Large intestine (tissue), 3 donors: ENCODE measurements at regions not wholly inside any gene's neighbourhood (a gene's known extent, or its start where the extent isn't known, plus 50 kb on each side); places are given as distances from the start of the nearest gene placed in this dataset.
"Not testable (repeated sequence)": the region's sequence is repeated elsewhere in the genome, so short reads cannot be mapped to it uniquely, and the experiment has no call there.

Experiments used
- DNase-seq, 2 donors: peaks; one replicate each; pipeline versions ENCODE4 v3.0.0 to v3.0.0-alpha.2; 2013
- H3K27ac ChIP-seq: one replicate; pipeline ENCODE4 v1.5.1; 2013; ENCODE audit warnings: low read length
- H3K27me3 ChIP-seq: 2 replicates; pipeline ENCODE4 v1.6.1; 2013; ENCODE audit warnings: low read length; ENCODE audit not compliant: control insufficient read depth, insufficient read depth
- H3K36me3 ChIP-seq: 2 replicates; pipeline ENCODE4 v1.6.1; 2013; ENCODE audit warnings: low read length; ENCODE audit not compliant: control insufficient read depth, insufficient read depth
- H3K4me1 ChIP-seq: one replicate; pipeline ENCODE4 v1.6.1; 2013; ENCODE audit warnings: low read length; ENCODE audit not compliant: control insufficient read depth, insufficient read depth
- H3K4me3 ChIP-seq: one replicate; pipeline ENCODE4 v1.5.1; 2013; ENCODE audit warnings: low read length
- H3K9me3 ChIP-seq: one replicate; pipeline ENCODE4 v1.6.1; 2013; ENCODE audit warnings: mild to moderate bottlenecking, low read depth, low read length, moderate library complexity; ENCODE audit not compliant: control insufficient read depth
- WGBS: methylation state at CpG from one replicate; pipeline ENCODE4 v1.1.5; 2013; ENCODE audit warnings: low lambda C conversion rate; ENCODE audit not compliant: insufficient coverage; 5-methylcytosine and 5-hydroxymethylcytosine counted together

DNA sequence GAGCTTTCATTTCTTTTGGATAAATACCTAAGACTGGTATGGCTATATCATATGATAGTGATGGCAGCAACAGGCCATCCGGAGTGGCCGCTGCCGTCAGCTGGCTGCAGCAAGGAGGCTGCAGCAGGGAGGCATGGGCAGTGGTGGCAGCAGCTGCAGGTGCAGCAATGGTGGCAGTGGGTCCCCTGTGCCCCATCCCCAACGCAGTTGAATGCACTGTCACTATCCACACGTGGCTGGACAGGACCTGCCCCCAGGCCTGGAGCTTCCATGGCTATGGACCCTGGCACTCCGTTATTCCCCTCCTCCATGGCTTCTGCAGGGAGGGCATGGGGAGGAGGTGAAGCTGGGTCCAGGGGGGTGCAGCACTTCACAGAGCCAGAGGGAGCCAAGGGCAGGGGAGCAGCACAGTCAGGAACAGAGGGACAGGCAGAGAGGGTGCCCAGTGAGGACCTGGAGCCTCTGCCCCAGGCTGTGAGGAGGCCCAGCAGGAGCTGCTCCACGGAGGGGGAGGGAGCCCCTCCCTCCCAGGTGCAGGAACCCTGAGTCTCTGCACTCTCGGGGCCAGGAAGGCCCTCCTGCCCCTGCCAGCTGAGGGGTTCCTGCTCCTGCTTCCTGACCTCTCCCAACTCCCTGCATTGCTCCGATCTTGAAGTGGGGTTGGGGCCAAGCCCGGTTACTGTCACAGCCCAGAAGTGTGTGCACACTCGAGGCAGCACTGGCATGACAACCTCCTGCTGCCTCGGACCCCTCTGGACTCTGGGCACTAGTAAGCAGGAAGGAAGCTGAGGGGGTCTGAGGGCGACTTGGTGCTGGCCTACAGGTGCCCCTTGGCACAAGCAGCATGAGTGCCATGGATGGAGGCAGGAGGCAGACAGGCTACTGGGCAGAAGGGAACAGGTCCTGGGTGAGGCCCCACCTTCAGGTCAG lies 466.3 kb downstream of the GUCY1A2 start:
- H3K36me3 ChIP-seq = no peaks in the 10 kb centered on the region
- H3K4me3 ChIP-seq = no peak overlapping the region
- no peaks in the 10 kb centered on the region for H3K27me3 ChIP-seq
- H3K27ac ChIP-seq = no peak overlapping the region
- peaks cover 19% of the 10 kb centered on the region for H3K9me3 ChIP-seq
- no peak for DNase-seq
- no peaks in the 10 kb centered on the region for H3K4me1 ChIP-seq
- no CpG with 5 or more reads among the region's 13 CpGs for WGBS

GRCh38 chr11:106552694-106553203 lies 465.5 kb downstream of the GUCY1A2 start:
- no peak overlapping the region for H3K4me3 ChIP-seq
- H3K27ac ChIP-seq = no peak overlapping the region
- WGBS = no CpG with 5 or more reads among the region's 6 CpGs
- no peak for DNase-seq
- no peaks in the 10 kb centered on the region for H3K36me3 ChIP-seq
- peaks cover 19% of the 10 kb centered on the region for H3K9me3 ChIP-seq
- no peaks in the 10 kb centered on the region for H3K27me3 ChIP-seq
- H3K4me1 ChIP-seq = no peaks in the 10 kb centered on the region

GRCh38 chr11:106553304-106553703 lies 465.0 kb downstream of the GUCY1A2 start:
- no peaks in the 10 kb centered on the region for H3K36me3 ChIP-seq
- H3K27me3 ChIP-seq = no peaks in the 10 kb centered on the region
- DNase-seq = no peak
- no peaks in the 10 kb centered on the region for H3K4me1 ChIP-seq
- H3K9me3 ChIP-seq = peaks cover 19% of the 10 kb centered on the region
- H3K27ac ChIP-seq = no peak overlapping the region
- no peak overlapping the region for H3K4me3 ChIP-seq
- no CpG with 5 or more reads among the region's 6 CpGs for WGBS

DNA sequence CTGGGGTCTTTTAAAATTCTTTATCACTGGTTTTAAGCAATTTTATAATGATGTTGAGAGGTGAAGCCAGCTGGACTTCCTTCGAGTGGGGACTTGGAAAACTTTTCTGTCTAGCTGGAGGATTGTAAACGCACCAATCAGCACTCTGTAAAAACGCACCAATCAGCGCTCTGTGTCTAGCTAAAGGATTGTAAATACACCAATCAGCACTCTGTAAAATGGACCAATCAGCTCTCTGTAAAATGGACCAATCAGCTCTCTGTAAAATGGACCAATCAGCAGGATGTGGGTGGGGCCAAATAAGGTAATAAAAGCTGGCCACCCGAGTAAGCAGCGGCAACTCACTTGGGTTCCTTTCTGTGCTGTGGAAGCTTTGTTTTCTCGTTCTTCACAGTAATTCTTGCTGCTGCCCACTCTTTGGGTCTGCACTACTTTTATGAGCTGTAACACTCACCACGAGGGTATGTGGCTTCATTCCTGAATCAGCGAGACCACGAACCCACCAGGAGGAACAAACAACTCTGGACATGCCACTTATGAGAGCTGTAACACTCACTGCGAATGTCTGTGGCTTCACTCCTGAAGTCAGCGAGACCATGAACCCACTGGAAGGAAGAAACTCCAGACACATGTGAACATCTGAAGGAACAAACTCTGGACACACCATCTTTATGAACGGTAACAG lies 462.6 kb downstream of the GUCY1A2 start:
- not testable (repeated sequence) for H3K4me3 ChIP-seq, H3K36me3 ChIP-seq, H3K27me3 ChIP-seq, H3K27ac ChIP-seq, DNase-seq, H3K4me1 ChIP-seq
- WGBS = no CpG with 5 or more reads among the region's 13 CpGs
- peaks cover 19% of the 10 kb centered on the region for H3K9me3 ChIP-seq

- Histone ChIP-seq H3K27me3 (no peaks in the 10 kb centered on the region), H3K36me3 (no peaks in the 10 kb centered on the region), H3K9me3 (no peaks in the 10 kb centered on the region), H3K27ac (no peak overlapping the region), H3K4me3 (no peak overlapping the region), H3K4me1 (no peaks in the 10 kb centered on the region)
- DNase-seq = no peak
- no CpG with 5 or more reads among the region's 2 CpGs for WGBS
These were observed 452.9 kb downstream of the GUCY1A2 start for GRCh38 chr11:106565326-106565725.

- 100% methylated on average over 2 of the region's 3 CpGs for WGBS
- Histone ChIP-seq H3K4me3 (no peak overlapping the region), H3K36me3 (no peaks in the 10 kb centered on the region), H3K4me1 (no peaks in the 10 kb centered on the region), H3K27ac (no peak overlapping the region), H3K9me3 (no peaks in the 10 kb centered on the region), H3K27me3 (no peaks in the 10 kb centered on the region)
- DNase-seq = no peak
These were observed 449.6 kb downstream of the GUCY1A2 start for GRCh38 chr11:106568632-106569031.

DNA sequence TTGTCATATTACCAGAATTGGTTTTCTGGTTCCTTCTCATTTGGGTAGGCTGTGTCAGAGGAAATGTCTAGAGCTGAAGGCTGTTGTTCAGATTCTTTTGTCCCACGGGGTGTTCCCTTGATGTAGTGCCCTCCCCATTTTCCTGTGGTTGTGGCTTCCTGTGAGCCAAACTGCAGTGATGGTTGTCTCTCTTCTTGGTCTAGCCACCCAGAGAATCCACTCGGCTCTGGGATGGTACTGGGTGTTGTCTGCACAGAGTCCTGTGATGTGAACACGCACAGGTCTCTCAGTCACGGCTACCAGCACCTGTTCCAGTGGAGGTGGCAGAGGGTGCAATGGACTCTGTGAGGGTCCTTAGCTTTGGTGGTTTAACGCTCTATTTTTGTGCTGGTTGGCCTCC lies 440.9 kb downstream of the GUCY1A2 start:
- H3K4me1 ChIP-seq, H3K4me3 ChIP-seq, H3K36me3 ChIP-seq, H3K27ac ChIP-seq, H3K9me3 ChIP-seq, DNase-seq, H3K27me3 ChIP-seq: not testable (repeated sequence)
- whole genome bisulfite sequencing = no CpG with 5 or more reads among the region's 5 CpGs

DNA sequence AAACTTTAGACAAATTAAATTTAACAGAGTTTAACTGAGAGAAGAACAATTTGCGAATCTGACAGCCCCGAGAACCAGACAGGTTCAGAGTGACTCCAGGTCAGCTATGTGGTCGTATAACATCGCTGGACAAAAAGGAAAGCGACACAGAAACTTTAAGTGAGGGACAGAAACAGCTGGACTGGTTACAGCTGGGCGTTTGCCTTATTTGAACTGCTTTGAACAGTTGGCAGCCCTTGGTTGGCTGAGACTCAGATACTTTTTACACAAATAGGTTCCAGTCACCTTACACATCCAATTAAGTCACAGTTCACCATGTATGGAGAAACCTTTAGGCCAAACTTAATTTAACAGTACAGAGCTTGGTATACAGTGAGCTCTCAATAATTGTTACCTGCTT lies 436.9 kb downstream of the GUCY1A2 start:
- DNase-seq = no peak
- no peaks in the 10 kb centered on the region for H3K9me3 ChIP-seq
- H3K4me3 ChIP-seq = no peak overlapping the region
- H3K36me3 ChIP-seq = no peaks in the 10 kb centered on the region
- 100% methylated on average over 2 of the region's 6 CpGs for WGBS
- H3K27me3 ChIP-seq = no peaks in the 10 kb centered on the region
- H3K4me1 ChIP-seq = no peaks in the 10 kb centered on the region
- H3K27ac ChIP-seq = no peak overlapping the region

- Histone ChIP-seq H3K9me3 (no peaks in the 10 kb centered on the region), H3K27ac (no peak overlapping the region), H3K4me1 (no peaks in the 10 kb centered on the region), H3K27me3 (no peaks in the 10 kb centered on the region), H3K36me3 (no peaks in the 10 kb centered on the region), H3K4me3 (no peak overlapping the region)
- WGBS = 100% methylated on average over 1 of the region's 5 CpGs
- DNase-seq = peak; percentile 6 to 20
These were observed 433.2 kb downstream of the GUCY1A2 start for GRCh38 chr11:106585061-106585460.

DNA sequence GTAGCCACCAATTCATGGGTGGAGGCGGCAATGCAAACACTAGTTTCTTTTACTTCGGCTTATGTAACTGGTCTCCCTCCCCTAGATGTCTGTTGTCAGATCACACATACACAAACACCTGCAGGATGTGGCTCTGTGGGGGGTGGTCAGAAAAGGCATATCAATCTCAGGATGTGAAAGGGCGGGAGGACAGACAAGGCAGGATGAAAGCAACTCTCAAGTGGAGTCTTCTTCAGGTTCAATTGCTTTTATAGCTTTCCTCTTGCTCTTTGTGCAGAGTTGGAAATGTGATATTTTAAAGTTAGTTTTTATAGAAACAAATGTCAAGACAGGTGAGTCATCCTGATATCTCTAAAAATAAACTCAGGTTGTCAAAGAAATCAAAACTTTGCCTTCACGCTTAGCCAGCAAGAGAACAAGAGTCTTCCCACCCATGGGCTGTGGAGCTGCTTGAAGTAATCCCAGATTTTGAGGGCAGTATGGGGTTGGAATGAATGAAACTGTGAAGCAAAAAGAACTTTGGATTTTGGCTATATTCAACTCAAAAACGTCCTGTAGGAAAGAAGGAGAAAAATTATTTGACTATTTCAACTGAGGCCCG lies 423.4 kb downstream of the GUCY1A2 start:
- no CpG with 5 or more reads among the region's 6 CpGs for WGBS
- H3K27me3 ChIP-seq = no peaks in the 10 kb centered on the region
- no peaks in the 10 kb centered on the region for H3K9me3 ChIP-seq
- H3K36me3 ChIP-seq = no peaks in the 10 kb centered on the region
- H3K4me3 ChIP-seq = no peak overlapping the region
- no peak for DNase-seq
- H3K27ac ChIP-seq = no peak overlapping the region
- H3K4me1 ChIP-seq = no peaks in the 10 kb centered on the region
